ENCODE measurements at regions not wholly inside any gene's neighbourhood (a gene's known extent, or its start where the extent isn't known, plus 50 kb on each side); places are given as distances from the start of the nearest gene placed in this dataset.
"Not testable (repeated sequence)": the region's sequence is repeated elsewhere in the genome, so short reads cannot be mapped to it uniquely, and the experiment has no call there.

DNA sequence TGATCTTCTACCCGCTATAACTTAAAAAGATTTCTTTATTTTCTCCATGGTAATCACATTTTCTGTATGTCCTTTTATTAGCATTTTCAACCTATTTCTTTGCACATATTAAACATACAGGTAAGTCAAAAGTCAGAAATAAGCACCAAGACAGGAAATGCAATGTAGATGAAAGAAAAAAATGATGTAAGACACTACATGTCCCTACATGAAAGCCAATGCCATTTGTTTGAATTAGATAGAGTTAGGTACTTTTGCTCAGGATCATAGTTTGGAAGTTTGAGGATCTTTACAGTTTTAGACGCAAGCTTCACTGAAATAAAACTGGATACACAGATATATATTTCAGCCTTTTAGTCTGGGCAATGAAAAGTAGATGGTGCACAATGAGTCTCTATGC, 453.1 kb upstream of the MEF2C start:
- Histone ChIP-seq H3K27ac (no peak overlapping the region), H3K9me3 (no peaks in the 10 kb centered on the region), H3K9ac (no peak overlapping the region), H3K27me3 (no peaks in the 10 kb centered on the region), H4K20me1 (no peaks in the 10 kb centered on the region), H3K4me2 (no peak overlapping the region), H3K4me1 (no peaks in the 10 kb centered on the region), H3K36me3 (no peaks in the 10 kb centered on the region), H3K4me3 (no peak overlapping the region)
- no peak for TF ChIP-seq Cebpa-rat (IDR thresholded peaks at IDR 0.05)

DNA sequence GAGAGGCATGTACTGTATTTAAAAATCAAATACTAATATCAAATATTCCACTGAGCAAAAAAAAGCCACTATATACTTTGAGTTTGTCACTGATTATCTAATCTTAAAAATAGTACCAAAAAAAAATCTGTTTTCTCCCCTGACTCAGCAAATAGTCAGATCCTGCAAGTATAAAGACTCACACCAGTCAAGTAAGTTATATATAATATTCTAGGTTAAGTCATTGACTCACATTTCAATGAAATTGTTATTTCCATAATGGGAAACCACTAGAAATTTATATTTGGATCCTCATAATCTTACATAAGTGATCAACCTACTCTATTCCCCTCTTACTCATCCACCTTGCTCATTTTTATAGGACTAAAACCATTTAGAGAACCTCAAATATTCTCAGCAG, 447.2 kb upstream of the MEF2C start:
- Histone ChIP-seq H3K9ac (no peak overlapping the region), H3K27ac (no peak overlapping the region)
- no peak for TF ChIP-seq Cebpa-rat (IDR thresholded peaks at IDR 0.05)

DNA sequence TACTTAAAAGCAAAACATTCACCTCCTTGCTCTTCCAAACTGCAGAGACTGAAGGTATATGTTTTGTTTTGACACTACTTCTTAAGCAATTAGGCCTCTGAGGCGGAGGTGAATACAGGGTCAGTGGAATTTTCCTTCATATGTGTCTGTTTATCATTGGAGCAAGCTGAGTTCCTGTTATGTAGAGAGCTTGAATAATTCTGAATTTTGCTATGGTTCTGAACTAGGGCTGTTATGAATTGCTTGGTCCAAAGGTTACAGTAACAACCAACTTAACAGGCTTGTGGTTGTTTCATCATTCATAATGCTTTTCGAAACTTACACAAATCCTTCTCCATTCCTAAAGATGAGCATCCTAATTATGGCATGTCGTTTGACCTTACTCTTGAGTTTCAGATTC, 444.6 kb upstream of the MEF2C start:
- no peaks in the 10 kb centered on the region for H3K9me3 ChIP-seq
- H4K20me1 ChIP-seq: no peaks in the 10 kb centered on the region
- no peak overlapping the region for H3K9ac ChIP-seq
- no peak overlapping the region for H3K27ac ChIP-seq
- H3K36me3 ChIP-seq: no peaks in the 10 kb centered on the region
- no peaks in the 10 kb centered on the region for H3K4me1 ChIP-seq
- H3K27me3 ChIP-seq: no peaks in the 10 kb centered on the region
- no peak overlapping the region for H3K4me3 ChIP-seq
- no peak for TF ChIP-seq Cebpa-rat (IDR thresholded peaks at IDR 0.05)
- no peak overlapping the region for H3K4me2 ChIP-seq

More for the DNA sequence above, 447.2 kb upstream of the MEF2C start:
- H4K20me1 ChIP-seq: no peaks in the 10 kb centered on the region
- H3K4me3 ChIP-seq: no peak overlapping the region
- no peaks in the 10 kb centered on the region for H3K27me3 ChIP-seq
- no peaks in the 10 kb centered on the region for H3K4me1 ChIP-seq
- H3K36me3 ChIP-seq: no peaks in the 10 kb centered on the region
- no peaks in the 10 kb centered on the region for H3K9me3 ChIP-seq
- H3K4me2 ChIP-seq: no peak overlapping the region

DNA sequence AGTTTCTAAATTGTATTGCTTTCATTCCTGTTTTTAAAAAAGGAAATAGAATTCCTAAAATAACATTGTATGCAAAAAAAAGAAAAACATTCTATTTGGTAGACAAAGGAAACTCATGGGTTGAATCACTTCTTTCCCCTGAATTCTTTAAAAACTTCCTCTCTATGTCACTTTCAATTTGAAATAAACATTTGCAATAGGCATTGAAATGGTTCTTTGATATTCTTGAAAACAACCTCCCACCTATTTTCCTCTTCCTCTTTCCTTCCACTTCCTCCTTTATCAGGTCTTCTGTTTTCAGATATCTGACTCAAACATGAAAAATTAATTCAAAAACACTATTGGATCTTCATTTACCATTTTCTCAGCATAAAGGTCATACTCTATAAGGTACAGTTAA, 442.0 kb upstream of the MEF2C start:
- TF ChIP-seq Cebpa-rat (IDR thresholded peaks at IDR 0.05): no peak
- no peak overlapping the region for H3K4me3 ChIP-seq
- H3K4me1 ChIP-seq: no peaks in the 10 kb centered on the region
- no peak overlapping the region for H3K27ac ChIP-seq
- H3K9ac ChIP-seq: no peak overlapping the region
- H4K20me1 ChIP-seq: no peaks in the 10 kb centered on the region
- no peaks in the 10 kb centered on the region for H3K27me3 ChIP-seq
- H3K4me2 ChIP-seq: no peak overlapping the region
- H3K9me3 ChIP-seq: no peaks in the 10 kb centered on the region
- no peaks in the 10 kb centered on the region for H3K36me3 ChIP-seq

DNA sequence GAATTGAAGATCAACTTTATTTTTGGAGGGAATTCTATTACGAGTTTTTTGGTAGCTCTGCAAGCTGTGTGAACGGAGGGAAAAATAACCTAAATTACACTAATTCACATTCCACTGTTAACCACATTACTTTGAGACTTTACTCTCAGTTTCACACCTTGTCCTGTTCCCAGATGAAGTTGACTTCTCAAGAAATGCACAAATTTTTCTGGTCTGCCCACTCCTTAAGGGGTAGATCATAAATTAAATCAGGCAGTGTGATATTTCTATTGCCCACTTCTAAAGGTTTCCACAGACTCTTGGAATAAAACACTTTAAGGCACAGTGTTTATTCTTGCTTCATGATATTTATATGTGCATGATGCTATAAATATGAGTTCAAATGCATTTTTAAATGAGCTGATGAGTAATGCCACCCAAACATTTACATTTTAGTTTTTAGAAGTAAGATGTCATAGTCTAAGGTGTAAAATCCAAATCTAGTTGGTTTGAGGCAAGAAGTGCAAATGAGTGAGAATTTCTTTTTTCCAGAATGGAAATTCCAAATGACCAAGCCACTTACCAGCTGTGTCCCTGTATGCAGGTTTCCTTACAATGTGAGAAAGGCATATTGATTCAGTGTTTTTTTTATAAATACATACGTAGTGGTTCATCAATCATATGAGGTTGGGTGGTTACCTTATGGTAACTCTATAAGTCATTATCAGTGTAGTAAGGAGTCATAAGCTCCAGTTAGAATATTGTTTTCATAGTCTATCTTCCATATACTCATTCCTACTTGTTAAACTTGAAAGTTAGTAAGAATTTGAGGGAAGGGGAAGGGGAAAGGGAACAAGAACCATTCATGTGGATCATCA, 437.7 kb upstream of the MEF2C start:
- no peaks in the 10 kb centered on the region for H3K4me1 ChIP-seq
- H3K27ac ChIP-seq: no peak overlapping the region
- no peaks in the 10 kb centered on the region for H4K20me1 ChIP-seq
- no peak overlapping the region for H3K4me2 ChIP-seq
- no peak overlapping the region for H3K9ac ChIP-seq
- H3K4me3 ChIP-seq: no peak overlapping the region
- H3K9me3 ChIP-seq: no peaks in the 10 kb centered on the region
- TF ChIP-seq Cebpa-rat (IDR thresholded peaks at IDR 0.05): no peak
- no peaks in the 10 kb centered on the region for H3K27me3 ChIP-seq
- no peaks in the 10 kb centered on the region for H3K36me3 ChIP-seq

DNA sequence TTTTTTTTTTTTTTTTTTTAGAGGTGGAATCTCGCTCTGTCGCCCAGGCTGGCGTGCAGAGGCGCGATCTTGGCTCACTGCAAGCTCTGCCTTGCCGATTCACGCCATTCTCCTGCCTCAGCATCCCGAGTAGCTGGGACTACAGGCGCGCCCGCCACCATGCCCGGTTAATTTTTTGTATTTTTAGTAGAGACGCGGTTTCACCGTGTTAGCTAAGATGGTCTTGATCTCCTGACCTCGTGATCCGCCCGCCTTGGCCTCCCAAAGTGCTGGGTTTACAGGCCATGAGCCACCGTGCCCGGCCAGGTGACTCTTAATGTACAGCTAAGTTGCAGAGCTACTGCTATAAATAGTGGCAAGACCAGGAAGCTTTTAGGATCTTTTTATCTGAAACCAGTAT, 434.9 kb upstream of the MEF2C start:
- H4K20me1 ChIP-seq, H3K4me2 ChIP-seq, H3K27me3 ChIP-seq, H3K9ac ChIP-seq, H3K36me3 ChIP-seq, H3K27ac ChIP-seq, H3K9me3 ChIP-seq, H3K4me3 ChIP-seq: not testable (repeated sequence)
- peaks cover 17% of the 10 kb centered on the region for H3K4me1 ChIP-seq

DNA sequence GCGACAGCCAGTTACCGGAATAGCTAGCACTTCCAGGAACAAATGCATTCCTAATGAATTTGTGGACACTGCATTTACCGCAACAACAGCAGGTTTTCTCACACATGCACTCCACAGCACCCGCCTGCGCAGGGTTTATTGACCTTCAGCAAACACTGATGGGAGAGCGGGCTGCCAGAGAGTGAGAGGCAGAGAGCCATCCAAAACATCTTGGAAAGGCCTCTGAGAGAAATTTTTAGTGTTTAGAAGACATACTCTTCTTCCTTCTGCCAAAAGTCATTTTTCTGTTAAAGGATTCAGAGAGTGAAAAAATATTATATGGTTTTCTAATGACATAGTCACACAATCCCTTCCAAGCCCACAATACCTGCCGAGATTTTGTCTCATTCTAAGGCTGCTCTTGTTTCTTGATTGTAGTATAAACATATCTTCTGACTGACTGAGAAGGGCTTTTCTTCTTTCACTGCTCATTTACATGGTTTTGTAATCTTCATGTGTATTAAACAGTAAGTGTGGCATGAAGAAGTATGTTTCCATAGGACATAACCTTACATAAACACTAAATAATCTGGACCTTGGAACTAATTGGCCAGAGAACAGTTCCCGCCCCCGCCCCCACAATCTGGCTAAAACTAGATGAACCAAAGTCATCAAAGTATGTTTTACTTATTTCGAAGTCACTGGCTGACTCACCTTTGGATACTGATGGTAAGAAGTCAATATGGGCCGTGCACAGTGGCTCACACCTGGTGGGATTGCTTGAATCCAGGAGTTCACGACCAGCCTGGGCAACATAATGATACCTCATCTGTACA, 432.5 kb upstream of the MEF2C start:
- H3K27me3 ChIP-seq: no peaks in the 10 kb centered on the region
- H3K9me3 ChIP-seq: no peaks in the 10 kb centered on the region
- no peak overlapping the region for H3K4me3 ChIP-seq
- peaks cover 17% of the 10 kb centered on the region for H3K4me1 ChIP-seq
- no peaks in the 10 kb centered on the region for H4K20me1 ChIP-seq
- no peak for TF ChIP-seq Cebpa-rat (IDR thresholded peaks at IDR 0.05)
- H3K9ac ChIP-seq: no peak overlapping the region
- no peak overlapping the region for H3K27ac ChIP-seq
- H3K36me3 ChIP-seq: no peaks in the 10 kb centered on the region
- 0 out of 2 replicates have a peak overlapping the region, but pooled peaks have one; percentile 43 for H3K4me2 ChIP-seq

DNA sequence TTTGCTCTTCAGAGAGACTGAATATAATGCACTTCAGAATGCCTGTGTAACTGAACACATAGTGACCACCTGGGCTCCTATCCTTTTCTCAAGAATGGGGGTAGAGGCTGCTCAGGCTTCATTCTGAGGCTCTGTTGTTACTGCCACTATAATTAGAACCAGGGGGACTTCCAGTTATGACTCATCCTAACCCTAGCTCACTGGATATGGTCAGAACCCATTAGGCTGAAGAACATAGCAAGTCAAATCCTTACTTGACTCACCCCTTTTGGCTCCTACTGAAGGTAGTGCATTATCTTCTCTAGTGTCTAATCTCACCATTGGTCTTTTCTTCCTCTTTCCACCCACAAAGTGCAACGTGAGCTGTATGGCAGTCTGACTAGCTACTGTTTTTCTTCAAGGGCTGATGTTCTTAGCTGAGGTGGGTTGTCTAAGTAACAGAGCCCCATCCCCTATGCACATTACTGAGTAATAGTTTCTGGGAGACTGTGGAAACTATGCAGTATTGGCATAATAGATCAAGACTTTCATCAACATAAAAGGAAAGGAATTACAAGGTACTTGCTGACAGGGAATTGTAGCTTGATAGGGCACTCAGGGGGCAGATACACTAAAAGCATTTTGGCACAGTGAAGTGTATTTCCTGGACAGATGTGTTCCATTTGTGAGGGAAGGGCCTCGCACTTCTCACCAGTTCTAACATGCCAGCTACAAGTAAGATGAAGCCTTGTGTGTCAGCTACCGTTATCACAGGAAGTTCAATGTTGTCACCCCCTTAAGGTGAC, 431.0 kb upstream of the MEF2C start:
- H3K4me3 ChIP-seq: no peak overlapping the region
- H3K36me3 ChIP-seq: no peaks in the 10 kb centered on the region
- peaks cover 17% of the 10 kb centered on the region for H3K4me1 ChIP-seq
- no peak overlapping the region for H3K9ac ChIP-seq
- H3K27ac ChIP-seq: no peak overlapping the region
- peak overlapping the region; percentile 43 for H3K4me2 ChIP-seq
- no peak for TF ChIP-seq Cebpa-rat (IDR thresholded peaks at IDR 0.05)
- H3K27me3 ChIP-seq: no peaks in the 10 kb centered on the region
- H3K9me3 ChIP-seq: no peaks in the 10 kb centered on the region
- H4K20me1 ChIP-seq: no peaks in the 10 kb centered on the region

DNA sequence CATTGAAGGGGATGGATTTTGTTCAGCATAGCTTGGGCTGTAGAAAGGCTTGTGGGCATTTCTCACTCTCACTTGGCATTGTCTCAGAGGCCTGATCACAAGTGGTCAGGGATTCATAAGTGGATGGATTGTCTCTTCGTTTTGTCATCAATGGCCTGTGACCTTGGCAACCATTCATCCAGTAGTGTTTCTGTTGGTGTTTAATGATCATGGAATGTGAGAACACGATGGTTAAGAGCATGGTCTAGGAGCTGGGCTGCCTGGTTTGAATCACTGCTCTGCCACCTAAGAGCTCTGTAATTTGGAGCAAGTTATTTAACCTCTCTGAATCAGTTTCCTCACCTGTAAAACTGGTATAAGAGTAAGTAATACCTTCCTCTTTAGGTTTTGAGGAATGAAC, 430.1 kb upstream of the MEF2C start:
- Histone ChIP-seq H3K4me3 (no peak overlapping the region), H3K27ac (no peak overlapping the region), H3K4me1 (peaks cover 17% of the 10 kb centered on the region), H3K9ac (no peak overlapping the region), H3K36me3 (no peaks in the 10 kb centered on the region), H3K27me3 (no peaks in the 10 kb centered on the region), H4K20me1 (no peaks in the 10 kb centered on the region), H3K4me2 (no peak overlapping the region), H3K9me3 (no peaks in the 10 kb centered on the region)
- no peak for TF ChIP-seq Cebpa-rat (IDR thresholded peaks at IDR 0.05)
